A673 (cell line): ENCODE measurements at regions not wholly inside any gene's neighbourhood (a gene's known extent, or its start where the extent isn't known, plus 50 kb on each side); places are given as distances from the start of the nearest gene placed in this dataset.

ENCODE experiments used
- EZH2 ChIP-seq: fragments of 200-600 bp; sonication (generic); IDR thresholded peaks from 2 replicates; pipeline ENCODE4 v1.6.1; 2017; ENCODE audit warnings: borderline replicate concordance, low read depth, mild to moderate bottlenecking, mixed read lengths, antibody characterized with exemption, low read length; ENCODE audit not compliant: poor library complexity, severe bottlenecking
- TF ChIP-seq, protein P1 (sequence below): fragments of 300-800, 200-600 bp; sonication (generic); conservative IDR thresholded peaks from 2 replicates; pipeline ENCODE4 v1.5.1; 2017; ENCODE audit warnings: low read depth, mild to moderate bottlenecking, antibody characterized with exemption, low read length, moderate library complexity, mixed read lengths

DNA sequence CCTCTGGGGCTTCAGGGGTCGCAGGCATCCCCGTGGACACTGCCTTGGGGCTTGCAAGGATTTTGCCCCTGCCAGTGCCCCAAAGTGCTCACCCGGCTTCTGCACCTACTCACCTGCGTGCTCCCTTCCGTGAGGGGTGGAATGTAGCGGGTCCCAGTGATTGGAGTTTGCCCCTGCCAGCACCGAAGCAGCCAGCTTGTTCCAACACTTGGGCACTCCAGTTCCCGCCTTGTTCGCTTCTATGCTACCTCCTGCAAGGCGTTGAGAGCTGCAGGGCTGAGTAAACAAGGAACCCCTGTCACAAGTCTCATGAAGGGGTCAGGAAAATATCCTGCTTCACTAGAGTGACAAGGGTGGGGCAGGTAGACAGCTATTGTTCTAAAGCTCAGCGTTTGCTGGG lies 631.5 kb downstream of the EPHA4 start:
- TF ChIP-seq, protein P1, sequence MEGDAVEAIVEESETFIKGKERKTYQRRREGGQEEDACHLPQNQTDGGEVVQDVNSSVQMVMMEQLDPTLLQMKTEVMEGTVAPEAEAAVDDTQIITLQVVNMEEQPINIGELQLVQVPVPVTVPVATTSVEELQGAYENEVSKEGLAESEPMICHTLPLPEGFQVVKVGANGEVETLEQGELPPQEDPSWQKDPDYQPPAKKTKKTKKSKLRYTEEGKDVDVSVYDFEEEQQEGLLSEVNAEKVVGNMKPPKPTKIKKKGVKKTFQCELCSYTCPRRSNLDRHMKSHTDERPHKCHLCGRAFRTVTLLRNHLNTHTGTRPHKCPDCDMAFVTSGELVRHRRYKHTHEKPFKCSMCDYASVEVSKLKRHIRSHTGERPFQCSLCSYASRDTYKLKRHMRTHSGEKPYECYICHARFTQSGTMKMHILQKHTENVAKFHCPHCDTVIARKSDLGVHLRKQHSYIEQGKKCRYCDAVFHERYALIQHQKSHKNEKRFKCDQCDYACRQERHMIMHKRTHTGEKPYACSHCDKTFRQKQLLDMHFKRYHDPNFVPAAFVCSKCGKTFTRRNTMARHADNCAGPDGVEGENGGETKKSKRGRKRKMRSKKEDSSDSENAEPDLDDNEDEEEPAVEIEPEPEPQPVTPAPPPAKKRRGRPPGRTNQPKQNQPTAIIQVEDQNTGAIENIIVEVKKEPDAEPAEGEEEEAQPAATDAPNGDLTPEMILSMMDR = no peak
- no peak for TF ChIP-seq EZH2
